HG02852 (cell line): ENCODE measurements at regions not wholly inside any gene's neighbourhood (a gene's known extent, or its start where the extent isn't known, plus 50 kb on each side); places are given as distances from the start of the nearest gene placed in this dataset.

Source experiments
- ATAC-seq: cut with Tn5 transposase; IDR thresholded peaks from one replicate; pipeline ENCODE4 v1.9.1; 2021; ENCODE audit warnings: mild to moderate bottlenecking, moderate library complexity; ENCODE audit not compliant: unreplicated experiment

DNA sequence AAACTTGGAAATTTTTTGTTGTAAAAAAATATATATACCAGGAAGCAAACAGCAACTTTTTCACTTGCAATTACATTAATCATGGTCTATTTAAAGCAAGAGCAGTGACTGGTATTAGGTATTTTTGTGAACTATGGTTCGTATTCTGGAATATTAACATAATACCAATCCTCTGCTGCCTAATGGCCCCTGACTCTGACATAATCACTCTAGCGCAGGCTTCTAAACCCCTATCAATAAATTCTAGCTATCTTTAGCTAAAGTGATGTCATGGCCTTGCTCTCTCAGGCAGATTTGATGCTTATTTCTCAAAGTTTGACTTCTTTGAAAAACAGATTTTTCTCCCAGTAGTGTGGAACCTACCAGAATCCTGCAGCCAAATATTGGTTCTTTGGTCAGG is 808.3 kb downstream of the VGLL3 start:
- no peak for ATAC-seq

GRCh38 chr3:86180696-86181095 is 810.3 kb downstream of the VGLL3 start:
- no peak for ATAC-seq

GRCh38 chr3:86178095-86178494 is 812.9 kb downstream of the VGLL3 start:
- ATAC-seq: no peak

- ATAC-seq: no peak
Measured at GRCh38 chr3:86176445-86176784, 814.5 kb downstream of the VGLL3 start.

GRCh38 chr3:86175593-86176444 is 815.1 kb downstream of the VGLL3 start:
- no peak for ATAC-seq

DNA sequence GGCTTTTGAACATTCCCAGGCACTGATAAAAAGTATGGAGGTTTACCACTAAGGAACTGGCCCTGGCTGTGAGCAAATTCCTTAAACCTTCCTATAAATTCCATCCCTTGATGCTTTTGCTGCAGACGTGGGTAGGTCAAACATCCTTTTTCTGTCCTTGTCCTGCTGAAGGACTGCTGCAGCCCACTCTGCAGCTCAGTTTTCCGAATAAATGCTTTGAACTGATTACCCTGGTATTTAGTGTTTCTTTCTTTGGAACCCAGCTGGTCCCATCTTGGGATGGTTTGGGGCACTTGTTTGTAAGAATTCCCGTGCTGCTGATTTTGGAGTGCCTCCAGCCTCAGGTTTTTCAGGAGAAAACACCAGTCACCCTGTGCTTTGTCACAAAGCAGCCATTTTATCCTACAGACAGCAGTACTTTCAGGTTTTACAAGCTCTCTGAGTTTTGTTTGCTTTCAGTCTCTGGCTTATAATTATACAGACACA is 815.9 kb downstream of the VGLL3 start:
- no peak for ATAC-seq

- ATAC-seq: no peak
Measured at GRCh38 chr3:86173401-86173800, 817.5 kb downstream of the VGLL3 start.

GRCh38 chr3:86168512-86168911 is 822.4 kb downstream of the VGLL3 start:
- ATAC-seq: no peak

DNA sequence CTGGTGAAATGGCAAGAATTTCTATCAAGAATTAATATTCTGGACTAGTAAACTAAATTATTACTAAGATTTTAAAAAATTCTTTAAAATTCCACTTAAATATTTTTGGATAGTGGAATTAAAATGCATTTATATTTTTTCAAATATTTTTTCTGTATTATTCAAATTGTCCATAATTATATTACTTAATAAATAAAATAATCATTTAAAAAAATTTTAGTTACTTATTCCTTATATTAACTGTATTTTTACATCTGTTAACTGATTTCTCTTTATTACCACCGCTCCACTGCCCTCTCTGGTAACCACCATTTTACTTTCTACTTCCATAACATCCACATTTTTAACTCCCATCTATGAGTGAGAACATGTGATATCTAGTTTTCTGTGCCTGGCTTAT is 828.4 kb downstream of the VGLL3 start:
- ATAC-seq: no peak

DNA sequence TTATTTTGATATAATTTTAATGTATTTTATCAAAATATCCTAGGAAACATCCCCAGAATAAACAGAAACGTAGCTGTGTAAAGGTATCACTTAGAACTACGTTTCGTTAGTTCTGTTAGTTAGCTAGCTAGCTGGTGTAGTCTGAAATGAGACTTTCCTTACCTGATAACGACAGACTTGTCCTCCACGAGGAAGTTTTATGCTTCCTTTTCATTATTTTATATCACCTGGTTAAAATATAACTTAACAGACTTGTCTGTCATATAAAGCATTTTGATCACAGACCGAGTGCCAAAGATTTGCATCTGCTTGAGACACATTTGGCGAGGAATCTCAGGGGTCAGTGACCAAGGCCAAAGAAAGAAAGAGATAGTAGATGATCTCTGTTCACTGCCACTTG is 829.5 kb downstream of the VGLL3 start:
- ATAC-seq: no peak

GRCh38 chr3:86152620-86153019 is 838.3 kb downstream of the VGLL3 start:
- ATAC-seq: no peak

DNA sequence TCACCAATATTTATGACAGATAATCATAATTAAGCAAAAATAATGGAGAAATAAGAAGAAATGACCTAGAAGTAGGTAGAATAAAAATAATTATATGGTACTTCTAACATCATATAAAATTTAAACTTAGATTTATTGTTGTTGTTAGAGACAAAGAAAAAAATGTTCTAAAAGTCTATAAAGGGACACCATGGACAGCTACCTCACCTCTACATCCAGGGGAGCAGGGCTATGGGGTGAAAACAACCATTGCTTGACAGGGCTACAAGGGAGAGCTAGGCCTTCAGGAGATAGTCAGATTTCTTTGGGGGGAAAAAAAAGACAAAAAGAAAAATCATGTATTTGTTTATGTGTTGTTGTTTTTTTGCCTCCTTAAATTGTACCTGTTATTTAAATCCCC is 841.9 kb downstream of the VGLL3 start:
- no peak for ATAC-seq

GRCh38 chr3:86147119-86147518 is 843.8 kb downstream of the VGLL3 start:
- no peak for ATAC-seq

GRCh38 chr3:86126552-86126951 is 864.4 kb downstream of the VGLL3 start:
- no peak for ATAC-seq
